ENCODE measurements at regions not wholly inside any gene's neighbourhood (a gene's known extent, or its start where the extent isn't known, plus 50 kb on each side); places are given as distances from the start of the nearest gene placed in this dataset.

- H3K27ac ChIP-seq: no peak overlapping the region
- H3K36me3 ChIP-seq: no peaks in the 10 kb centered on the region
- intact Hi-C loops (cut with DNase I): no loop called here
- no peak for TF ChIP-seq CTCF (IDR thresholded peaks at IDR 0.05)
- no peaks in the 10 kb centered on the region for H3K4me1 ChIP-seq
- H3K4me3 ChIP-seq: no peak overlapping the region
- no peak for DNase-seq (ENCODE audit: low spot score in 2 of 2)
- no peaks in the 10 kb centered on the region for H3K27me3 ChIP-seq
- H3K9me3 ChIP-seq: no peaks in the 10 kb centered on the region
Observed at GRCh38 chr18:1528447-1528846, 623.8 kb downstream of the ADCYAP1 start.

- no peak overlapping the region for H3K4me3 ChIP-seq
- H3K9me3 ChIP-seq: no peaks in the 10 kb centered on the region
- TF ChIP-seq CTCF (IDR thresholded peaks at IDR 0.05): no peak
- H3K27me3 ChIP-seq: no peaks in the 10 kb centered on the region
- no peak for DNase-seq (ENCODE audit: low spot score in 2 of 2)
- intact Hi-C loops (cut with DNase I): no loop called here
- no peaks in the 10 kb centered on the region for H3K36me3 ChIP-seq
- H3K4me1 ChIP-seq: no peaks in the 10 kb centered on the region
- no peak overlapping the region for H3K27ac ChIP-seq
Observed at GRCh38 chr18:1528964-1529509, 624.4 kb downstream of the ADCYAP1 start.

GRCh38 chr18:1530650-1531049, 626.0 kb downstream of the ADCYAP1 start:
- Histone ChIP-seq H3K27ac (no peak overlapping the region), H3K36me3 (no peaks in the 10 kb centered on the region), H3K4me3 (no peak overlapping the region), H3K4me1 (no peaks in the 10 kb centered on the region), H3K27me3 (no peaks in the 10 kb centered on the region), H3K9me3 (no peaks in the 10 kb centered on the region)
- intact Hi-C loops (cut with DNase I): no loop called here
- TF ChIP-seq CTCF (IDR thresholded peaks at IDR 0.05): no peak
- no peak for DNase-seq (ENCODE audit: low spot score in 2 of 2)

GRCh38 chr18:1539276-1539675, 634.6 kb downstream of the ADCYAP1 start:
- no peak for DNase-seq (ENCODE audit: low spot score in 2 of 2)
- H3K4me3 ChIP-seq: no peak overlapping the region
- no peaks in the 10 kb centered on the region for H3K27me3 ChIP-seq
- no peaks in the 10 kb centered on the region for H3K9me3 ChIP-seq
- intact Hi-C loops (cut with DNase I): no loop called here
- no peaks in the 10 kb centered on the region for H3K4me1 ChIP-seq
- no peaks in the 10 kb centered on the region for H3K36me3 ChIP-seq
- H3K27ac ChIP-seq: no peak overlapping the region
- no peak for TF ChIP-seq CTCF (IDR thresholded peaks at IDR 0.05)

GRCh38 chr18:1541478-1541877, 636.8 kb downstream of the ADCYAP1 start:
- Histone ChIP-seq H3K27me3 (no peaks in the 10 kb centered on the region), H3K36me3 (no peaks in the 10 kb centered on the region), H3K4me3 (no peak overlapping the region), H3K4me1 (no peaks in the 10 kb centered on the region), H3K27ac (no peak overlapping the region), H3K9me3 (no peaks in the 10 kb centered on the region)
- intact Hi-C loops (cut with DNase I): no loop called here
- DNase-seq (ENCODE audit: low spot score in 2 of 2): no peak
- no peak for TF ChIP-seq CTCF (IDR thresholded peaks at IDR 0.05)

GRCh38 chr18:1542230-1542774, 637.6 kb downstream of the ADCYAP1 start:
- Histone ChIP-seq H3K4me1 (no peaks in the 10 kb centered on the region), H3K27me3 (no peaks in the 10 kb centered on the region), H3K9me3 (no peaks in the 10 kb centered on the region), H3K4me3 (no peak overlapping the region), H3K27ac (no peak overlapping the region), H3K36me3 (no peaks in the 10 kb centered on the region)
- intact Hi-C loops (cut with DNase I): no loop called here
- DNase-seq (ENCODE audit: low spot score in 2 of 2): no peak
- TF ChIP-seq CTCF (IDR thresholded peaks at IDR 0.05): no peak

Data from ascending aorta (tissue), 2 donors.